HG03196 (cell line): ENCODE measurements at regions not wholly inside any gene's neighbourhood (a gene's known extent, or its start where the extent isn't known, plus 50 kb on each side); places are given as distances from the start of the nearest gene placed in this dataset.

Experiments used
- ATAC-seq: cut with Tn5 transposase; IDR thresholded peaks from one replicate; pipeline ENCODE4 v1.9.1; 2021; ENCODE audit not compliant: unreplicated experiment

- ATAC-seq = no peak
Measured at GRCh38 chr12:87185367-87185766, 843.8 kb downstream of the C12orf50 start.

DNA sequence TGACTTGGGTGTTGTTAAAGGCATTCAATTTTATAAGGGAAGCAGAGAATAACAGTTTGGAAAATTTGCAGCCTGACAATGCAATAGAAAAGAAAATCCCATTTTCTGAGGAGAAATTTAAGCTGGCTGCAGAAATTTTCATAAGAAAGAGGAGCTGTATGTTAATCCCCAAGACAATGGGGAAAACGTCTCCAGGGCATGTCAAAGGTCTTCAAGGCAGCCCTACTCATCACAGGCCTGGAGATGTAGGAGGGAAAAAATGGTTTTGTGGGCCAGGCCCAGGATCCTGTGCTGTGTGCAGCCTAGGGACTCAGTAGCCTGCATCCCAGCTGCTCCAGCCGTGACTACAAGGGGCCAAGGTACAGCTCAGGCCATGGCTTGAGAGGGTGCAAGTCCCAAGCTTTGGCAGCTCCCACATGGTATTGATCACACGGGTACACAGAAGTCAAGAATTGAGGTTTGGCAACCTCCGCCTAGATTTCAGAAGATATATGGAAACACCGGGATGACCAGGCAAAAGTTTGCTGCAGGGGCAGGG, 846.4 kb downstream of the C12orf50 start:
- no peak for ATAC-seq

GRCh38 chr12:87171356-87171755, 857.8 kb downstream of the C12orf50 start:
- no peak for ATAC-seq

DNA sequence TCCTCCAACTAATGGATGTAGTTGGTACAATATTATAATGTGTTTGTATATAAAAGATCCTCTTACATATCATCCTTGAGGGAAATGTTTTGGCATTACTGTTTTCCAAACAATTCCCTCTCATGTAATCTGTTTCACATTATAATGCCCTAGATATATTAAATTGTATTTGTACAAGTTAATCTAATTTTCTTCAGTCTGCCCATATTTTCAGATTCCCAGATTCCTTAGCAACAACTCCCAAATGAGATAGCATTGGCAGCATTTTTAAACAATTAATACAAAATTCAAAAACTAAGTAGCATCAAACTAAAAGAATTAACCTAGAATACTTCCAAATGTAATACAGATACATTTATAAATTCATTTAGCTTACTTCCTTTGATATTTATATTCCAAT, 860.2 kb downstream of the C12orf50 start:
- ATAC-seq = no peak

DNA sequence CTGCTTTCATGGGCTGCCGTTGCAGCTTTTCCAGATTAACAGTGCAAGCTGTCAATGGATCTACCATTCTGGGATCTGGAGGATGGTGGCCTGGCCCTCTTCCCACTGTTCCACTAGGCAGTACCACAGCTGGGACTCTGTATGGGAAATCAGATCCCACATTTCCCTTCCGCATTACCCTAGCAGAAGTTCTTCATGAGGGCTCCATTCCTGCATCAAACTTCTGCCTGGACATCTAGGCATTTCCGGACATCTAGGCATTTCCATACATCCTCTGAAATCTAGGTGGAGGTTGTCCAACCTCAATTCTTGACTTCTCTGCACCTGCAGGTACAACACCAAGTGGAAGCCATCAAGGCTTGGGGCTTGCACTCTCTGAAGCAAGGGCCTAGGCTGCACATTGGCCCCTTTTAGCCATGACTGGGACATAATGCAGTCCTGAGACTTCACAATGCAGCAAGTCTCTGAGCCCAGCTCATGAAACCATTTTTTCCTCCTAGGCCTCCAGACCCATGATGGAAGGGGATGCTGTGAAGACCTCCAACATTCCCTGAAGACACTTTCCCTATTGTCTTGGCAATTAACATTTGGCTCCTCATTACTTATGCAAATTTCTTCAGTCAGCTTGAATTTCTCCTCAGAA, 863.3 kb downstream of the C12orf50 start:
- ATAC-seq = no peak

- no peak for ATAC-seq
Measured at GRCh38 chr12:87163122-87163521, 866.1 kb downstream of the C12orf50 start.

DNA sequence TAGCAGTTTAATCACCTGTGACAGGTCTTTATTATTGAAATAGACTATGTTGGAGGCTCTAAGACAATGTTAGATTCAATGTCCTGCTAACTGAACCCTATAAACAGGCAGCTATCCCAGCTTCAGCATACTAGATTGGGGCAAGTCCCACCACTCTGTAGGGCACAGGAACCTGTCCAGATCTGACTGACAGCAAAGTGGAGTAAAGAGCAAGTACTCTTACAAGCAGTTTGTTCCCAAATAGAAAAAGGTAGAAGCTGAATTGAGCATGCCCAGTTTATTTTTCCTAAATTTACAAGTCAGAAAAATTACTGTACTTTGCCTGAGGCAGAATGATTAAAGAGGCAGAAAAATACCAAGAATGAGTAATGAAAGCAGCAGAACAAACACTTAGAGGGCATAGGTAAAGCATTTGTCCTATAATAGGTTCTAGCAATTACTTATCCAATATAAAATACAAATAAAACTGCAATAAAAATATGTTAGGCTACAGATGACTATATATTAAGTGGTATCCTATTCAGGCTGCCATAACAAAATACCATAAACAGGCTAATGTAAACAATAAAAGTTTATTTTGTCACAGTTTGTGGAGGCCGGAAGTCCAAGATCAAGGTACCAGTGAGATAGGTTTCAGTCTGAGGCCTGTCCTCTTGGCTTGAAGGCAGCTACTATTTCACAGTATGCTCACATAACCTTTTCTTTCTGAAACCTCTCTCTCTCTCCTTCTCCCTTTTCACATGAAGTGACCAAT, 868.2 kb downstream of the C12orf50 start:
- ATAC-seq = no peak

- no peak for ATAC-seq
Measured at GRCh38 chr12:87157791-87158190, 871.4 kb downstream of the C12orf50 start.

DNA sequence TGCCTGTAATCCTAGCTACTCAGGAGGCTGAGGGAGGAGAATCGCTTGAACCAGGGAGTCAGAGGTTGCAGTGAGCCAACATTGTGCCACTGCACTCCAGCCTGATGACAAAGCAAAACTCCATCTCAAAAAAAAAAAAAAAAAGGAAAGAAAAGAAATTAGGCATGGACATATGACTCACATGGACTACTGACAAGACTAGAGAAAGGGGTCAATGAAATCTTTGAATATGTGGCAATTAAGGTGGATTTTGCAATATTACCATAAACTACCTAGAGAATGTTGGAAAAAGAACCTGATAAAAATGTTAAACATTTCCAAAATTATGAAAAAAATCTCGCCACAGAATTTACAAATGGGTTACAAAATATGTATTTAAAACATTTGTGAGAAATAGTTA, 873.6 kb downstream of the C12orf50 start:
- no peak for ATAC-seq

GRCh38 chr12:87152841-87153528, 876.2 kb downstream of the C12orf50 start:
- no peak for ATAC-seq

DNA sequence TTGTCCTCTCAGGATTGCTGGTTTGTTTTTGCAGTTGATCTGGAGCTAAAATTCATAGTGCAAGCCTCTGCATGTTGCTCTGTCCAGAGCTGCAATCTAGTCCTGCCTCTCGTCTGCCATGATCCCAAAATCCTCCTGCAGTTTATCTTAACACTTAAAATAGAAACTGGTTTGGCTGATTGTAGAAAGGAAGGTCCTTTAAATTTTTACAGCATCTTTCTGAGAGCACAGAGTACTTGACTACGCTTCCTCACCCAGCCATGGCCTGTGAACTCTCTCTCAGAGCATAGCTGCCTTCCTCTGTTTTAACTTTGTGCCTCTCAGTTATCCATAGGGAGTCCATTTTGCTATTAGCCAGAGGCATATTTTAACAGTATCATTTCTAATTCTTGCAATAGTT, 877.1 kb downstream of the C12orf50 start:
- ATAC-seq = no peak

GRCh38 chr12:87150969-87151662, 878.1 kb downstream of the C12orf50 start:
- no peak for ATAC-seq

GRCh38 chr12:87142342-87142741, 886.2 kb upstream of the MGAT4C start:
- no peak for ATAC-seq

DNA sequence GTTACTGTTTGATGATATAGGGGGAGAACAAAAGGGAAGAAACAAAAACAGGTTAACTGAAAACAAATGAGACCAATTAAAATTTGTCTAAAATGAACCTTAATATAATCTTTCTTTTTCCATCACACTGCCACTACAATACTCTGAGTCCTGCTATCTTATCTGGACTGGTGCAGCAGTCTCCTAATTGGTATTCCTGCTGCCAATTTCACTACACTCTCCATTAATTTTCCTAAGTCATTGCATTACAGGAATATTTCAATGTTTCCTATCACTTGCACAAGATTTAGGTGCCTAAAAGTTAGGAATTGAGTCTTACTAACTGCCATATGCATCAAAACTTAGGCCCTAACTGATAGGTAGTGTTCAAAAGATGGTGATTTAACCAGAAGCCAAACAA, 884.9 kb upstream of the MGAT4C start:
- ATAC-seq = no peak

DNA sequence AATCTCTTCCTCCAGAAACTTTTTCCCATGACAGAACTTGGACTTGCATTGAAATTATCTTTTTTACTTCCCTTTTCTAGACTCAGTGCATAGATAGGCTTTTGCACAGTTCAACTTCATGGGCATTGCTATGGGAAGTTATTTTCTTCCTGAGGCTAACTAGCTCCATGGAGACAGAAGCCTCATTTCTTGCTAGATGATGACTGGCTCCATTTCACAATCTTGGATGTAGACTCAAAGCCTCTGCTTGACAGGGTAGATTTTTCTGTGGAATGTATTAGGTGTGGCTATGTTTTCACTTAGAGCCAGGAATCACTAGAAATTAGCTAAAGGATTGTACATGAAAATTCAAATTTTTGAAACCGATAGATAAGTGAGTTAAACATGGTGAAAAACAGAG, 884.1 kb upstream of the MGAT4C start:
- no peak for ATAC-seq

DNA sequence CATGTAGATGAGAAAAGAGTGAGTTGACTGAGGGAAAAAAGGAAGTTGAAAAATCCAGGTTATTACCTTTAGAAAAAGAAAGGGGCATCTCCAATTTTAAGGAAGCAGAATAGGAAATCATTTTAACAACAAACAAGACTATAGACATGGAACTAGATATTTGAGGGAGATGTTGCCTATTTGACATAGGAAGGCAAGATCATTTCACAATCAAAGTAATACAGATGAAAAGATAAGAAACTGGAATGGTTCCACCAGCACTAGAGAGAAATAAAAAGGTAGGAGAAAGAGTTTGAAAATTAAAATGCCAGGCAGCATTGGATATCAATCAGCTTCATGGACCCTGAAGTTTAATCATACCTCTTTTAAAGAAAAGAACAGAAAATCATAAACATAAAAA, 881.0 kb upstream of the MGAT4C start:
- no peak for ATAC-seq

GRCh38 chr12:87136330-87136976, 880.3 kb upstream of the MGAT4C start:
- no peak for ATAC-seq

DNA sequence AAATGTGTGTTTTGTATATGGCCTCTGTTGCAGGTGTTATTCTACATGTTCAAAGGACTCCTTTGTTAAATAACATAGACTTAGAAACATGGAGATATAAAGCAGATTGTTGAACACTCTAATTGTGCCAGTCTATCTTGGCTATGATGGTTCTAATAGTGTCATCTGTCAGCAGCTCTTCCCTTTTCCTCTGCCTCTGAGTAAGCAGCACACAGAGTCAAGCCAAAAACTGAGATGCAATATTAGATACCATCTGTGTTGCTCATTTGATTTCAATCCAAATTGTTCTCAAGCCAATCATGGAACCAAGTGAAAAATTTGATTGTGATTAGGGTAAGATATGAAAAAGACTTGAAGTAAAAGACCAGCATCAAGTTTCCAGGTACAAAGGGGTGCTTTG, 871.1 kb upstream of the MGAT4C start:
- no peak for ATAC-seq

GRCh38 chr12:87121896-87122295, 865.7 kb upstream of the MGAT4C start:
- ATAC-seq = no peak

DNA sequence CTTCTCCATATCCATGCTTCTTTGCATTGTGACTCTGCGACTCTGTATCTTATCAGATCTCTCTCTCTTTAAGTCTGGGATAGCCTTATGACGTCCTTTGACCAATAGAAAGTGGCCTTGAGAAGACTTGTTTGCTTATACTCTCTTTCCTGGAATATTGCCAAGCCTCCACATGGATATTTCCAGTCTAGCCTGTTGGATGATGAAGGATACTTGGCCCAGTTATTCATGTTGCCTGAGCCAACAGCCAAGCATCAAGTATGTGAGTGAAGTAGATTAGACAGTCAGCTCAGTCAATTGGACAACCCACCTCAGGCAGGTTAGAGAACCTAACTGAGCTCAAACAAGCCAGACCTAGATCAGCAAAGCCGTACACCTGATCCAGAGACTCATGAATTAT, 864.2 kb upstream of the MGAT4C start:
- no peak for ATAC-seq

GRCh38 chr12:87119713-87120112, 863.5 kb upstream of the MGAT4C start:
- no peak for ATAC-seq
